PC-9 (cell line): ENCODE measurements at regions not wholly inside any gene's neighbourhood (a gene's known extent, or its start where the extent isn't known, plus 50 kb on each side); places are given as distances from the start of the nearest gene placed in this dataset.

Experiments used
- CTCF ChIP-seq: fragments of 200-600 bp; sonication (generic); conservative IDR thresholded peaks from 2 replicates; pipeline ENCODE4 v1.6.1; 2017; ENCODE audit warnings: mixed run types, antibody characterized with exemption, mild to moderate bottlenecking, moderate library complexity
- EZH2 ChIP-seq: fragments of 200-600 bp; sonication (generic); IDR thresholded peaks from 2 replicates; pipeline ENCODE4 v1.8.0; 2017; ENCODE audit warnings: antibody characterized with exemption, low read depth

- TF ChIP-seq CTCF (no peak), EZH2 (no peak)
These were observed 690.7 kb upstream of the ZNF385D start for GRCh38 chr3:22441711-22442110.
